SU-DHL-6 (cell line): ENCODE measurements at regions not wholly inside any gene's neighbourhood (a gene's known extent, or its start where the extent isn't known, plus 50 kb on each side); places are given as distances from the start of the nearest gene placed in this dataset.

Experiments used
- H2AFZ ChIP-seq: fragments of 200-600 bp; sonication (generic); 2 replicates; pipeline ENCODE4 v1.6.1; 2014; ENCODE audit warnings: low read depth, mild to moderate bottlenecking, moderate library complexity, mixed read lengths, antibody characterized with exemption, low read length; ENCODE audit not compliant: severe bottlenecking
- H3F3A ChIP-seq: fragments of 200-600 bp; shearing (Covaris generic); 2 replicates; pipeline ENCODE4 v1.6.0; 2016; ENCODE audit warnings: antibody characterized with exemption, mild to moderate bottlenecking; ENCODE audit not compliant: insufficient read depth
- H3K27ac ChIP-seq: fragments of 200-600 bp; sonication (generic); 2 replicates; pipeline ENCODE4 v1.5.1; 2016; ENCODE audit warnings: low read depth, mild to moderate bottlenecking, low read length, moderate library complexity, mixed read lengths
- H3K27me3 ChIP-seq: fragments of 200-600 bp; sonication (generic), shearing (Covaris generic); 2 replicates; pipeline ENCODE4 v1.6.0; 2014; ENCODE audit warnings: mild to moderate bottlenecking, low read length
- H3K36me3 ChIP-seq: fragments of 200-600 bp; sonication (generic); 2 replicates; pipeline ENCODE4 v1.6.1; 2014; ENCODE audit warnings: mild to moderate bottlenecking, low read length, mixed read lengths
- H3K4me2 ChIP-seq: fragments of 300-600, 200-600 bp; shearing (Covaris generic), sonication (generic); 2 replicates; pipeline ENCODE4 v1.6.0; 2014; ENCODE audit warnings: low read length, low read depth, mild to moderate bottlenecking; ENCODE audit not compliant: poor library complexity, severe bottlenecking
- H3K4me3 ChIP-seq: fragments of 200-600 bp; sonication (generic); 2 replicates; pipeline ENCODE4 v1.5.1; 2014; ENCODE audit warnings: antibody characterized with exemption, low read length, mild to moderate bottlenecking, mixed read lengths; ENCODE audit not compliant: insufficient read depth, poor library complexity, severe bottlenecking
- H3K79me2 ChIP-seq: fragments of 200-600 bp; sonication (generic); 2 replicates; pipeline ENCODE4 v1.6.1; 2014; ENCODE audit warnings: mild to moderate bottlenecking, low read length, moderate library complexity; ENCODE audit not compliant: insufficient read depth
- H3K9ac ChIP-seq: fragments of 200-600 bp; sonication (generic); 2 replicates; pipeline ENCODE4 v1.7.0; 2014; ENCODE audit warnings: mild to moderate bottlenecking, low read length
- H3K9me2 ChIP-seq: fragments of 200-600 bp; sonication (generic); replicated peaks from 2 replicates; pipeline ENCODE4 v1.6.1; 2014; ENCODE audit warnings: low read length; ENCODE audit not compliant: insufficient read depth
- H3K9me3 ChIP-seq: fragments of 200-600 bp; sonication (generic); 2 replicates; pipeline ENCODE4 v1.6.1; 2014; ENCODE audit warnings: low read length, mixed read lengths; ENCODE audit not compliant: insufficient read depth
- H4K20me1 ChIP-seq: fragments of 200-600 bp; sonication (generic); 2 replicates; pipeline ENCODE4 v1.6.1; 2014; ENCODE audit warnings: low read depth, mild to moderate bottlenecking, antibody characterized with exemption, low read length, moderate library complexity, mixed read lengths
- EZH2phosphoT487 ChIP-seq: fragments of 200-600 bp; sonication (generic), shearing (Covaris generic); conservative IDR thresholded peaks from 2 replicates; pipeline ENCODE4 v1.6.1; 2018; ENCODE audit warnings: mild to moderate bottlenecking, antibody characterized with exemption, low read length, moderate library complexity, mixed read lengths
- TF ChIP-seq, protein P1 (sequence below): fragments of 200-600 bp; sonication (generic); IDR thresholded peaks from one replicate; pipeline ENCODE4 v1.5.1; 2017; ENCODE audit warnings: antibody characterized with exemption, mild to moderate bottlenecking, low read length, moderate library complexity; ENCODE audit not compliant: insufficient read depth, poor library complexity, severe bottlenecking

DNA sequence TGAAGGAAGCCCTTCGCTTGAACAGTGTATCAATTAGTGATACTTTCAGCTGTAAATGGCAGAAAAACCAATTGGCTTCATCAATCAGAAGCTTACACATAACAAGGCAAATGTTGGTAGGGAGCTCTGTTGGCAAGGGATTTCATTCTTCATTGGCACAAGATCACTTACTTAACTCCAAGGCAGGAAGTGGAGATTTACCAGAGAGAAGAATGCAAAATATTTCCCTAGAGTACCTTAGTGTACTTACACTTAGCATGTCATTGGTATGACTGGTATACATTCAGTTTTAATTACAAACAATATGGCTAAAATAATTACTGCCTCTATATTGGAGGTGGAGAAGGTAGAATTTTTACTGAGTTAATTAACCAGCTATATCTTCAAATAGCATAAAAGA is 545.0 kb downstream of the GABRG1 start:
- no peaks in the 10 kb centered on the region for H3K36me3 ChIP-seq
- TF ChIP-seq, protein P1, sequence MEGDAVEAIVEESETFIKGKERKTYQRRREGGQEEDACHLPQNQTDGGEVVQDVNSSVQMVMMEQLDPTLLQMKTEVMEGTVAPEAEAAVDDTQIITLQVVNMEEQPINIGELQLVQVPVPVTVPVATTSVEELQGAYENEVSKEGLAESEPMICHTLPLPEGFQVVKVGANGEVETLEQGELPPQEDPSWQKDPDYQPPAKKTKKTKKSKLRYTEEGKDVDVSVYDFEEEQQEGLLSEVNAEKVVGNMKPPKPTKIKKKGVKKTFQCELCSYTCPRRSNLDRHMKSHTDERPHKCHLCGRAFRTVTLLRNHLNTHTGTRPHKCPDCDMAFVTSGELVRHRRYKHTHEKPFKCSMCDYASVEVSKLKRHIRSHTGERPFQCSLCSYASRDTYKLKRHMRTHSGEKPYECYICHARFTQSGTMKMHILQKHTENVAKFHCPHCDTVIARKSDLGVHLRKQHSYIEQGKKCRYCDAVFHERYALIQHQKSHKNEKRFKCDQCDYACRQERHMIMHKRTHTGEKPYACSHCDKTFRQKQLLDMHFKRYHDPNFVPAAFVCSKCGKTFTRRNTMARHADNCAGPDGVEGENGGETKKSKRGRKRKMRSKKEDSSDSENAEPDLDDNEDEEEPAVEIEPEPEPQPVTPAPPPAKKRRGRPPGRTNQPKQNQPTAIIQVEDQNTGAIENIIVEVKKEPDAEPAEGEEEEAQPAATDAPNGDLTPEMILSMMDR = no peak
- no peak for TF ChIP-seq EZH2phosphoT487
- H3K4me2 ChIP-seq = no peak overlapping the region
- H3K27ac ChIP-seq = no peak overlapping the region
- no peaks in the 10 kb centered on the region for H3K9me2 ChIP-seq
- no peaks in the 10 kb centered on the region for H3K27me3 ChIP-seq
- no peak overlapping the region for H2AFZ ChIP-seq
- no peaks in the 10 kb centered on the region for H3K79me2 ChIP-seq
- H3F3A ChIP-seq = no peaks in the 10 kb centered on the region
- no peak overlapping the region for H3K9ac ChIP-seq
- no peaks in the 10 kb centered on the region for H4K20me1 ChIP-seq
- H3K9me3 ChIP-seq = no peaks in the 10 kb centered on the region
- no peak overlapping the region for H3K4me3 ChIP-seq

DNA sequence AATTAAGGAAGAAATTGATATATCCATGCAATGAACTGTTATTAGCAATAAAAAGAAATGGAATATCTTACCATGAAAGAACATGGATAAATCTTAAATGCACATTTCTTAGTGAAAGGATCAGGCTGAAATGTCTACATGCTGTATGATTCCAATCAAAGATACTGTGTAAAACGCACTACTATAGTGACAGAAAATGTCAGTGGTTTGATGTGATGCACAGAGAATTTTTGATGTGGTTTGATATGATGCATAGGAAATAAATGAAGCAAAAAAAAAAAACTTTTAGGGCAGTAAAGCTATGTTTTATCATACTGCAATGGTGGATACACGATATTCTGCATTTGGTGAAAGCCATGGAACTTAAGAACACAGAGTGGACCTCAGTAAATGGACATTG is 547.6 kb downstream of the GABRG1 start:
- H3K79me2 ChIP-seq = no peaks in the 10 kb centered on the region
- H3K27ac ChIP-seq = no peak overlapping the region
- H3K27me3 ChIP-seq = no peaks in the 10 kb centered on the region
- no peaks in the 10 kb centered on the region for H3K9me2 ChIP-seq
- H2AFZ ChIP-seq = no peak overlapping the region
- TF ChIP-seq, protein P1 = no peak
- no peak for TF ChIP-seq EZH2phosphoT487
- H3K36me3 ChIP-seq = no peaks in the 10 kb centered on the region
- H3K4me2 ChIP-seq = no peak overlapping the region
- no peaks in the 10 kb centered on the region for H4K20me1 ChIP-seq
- no peak overlapping the region for H3K4me3 ChIP-seq
- H3K9me3 ChIP-seq = no peaks in the 10 kb centered on the region
- H3K9ac ChIP-seq = no peak overlapping the region
- H3F3A ChIP-seq = no peaks in the 10 kb centered on the region

DNA sequence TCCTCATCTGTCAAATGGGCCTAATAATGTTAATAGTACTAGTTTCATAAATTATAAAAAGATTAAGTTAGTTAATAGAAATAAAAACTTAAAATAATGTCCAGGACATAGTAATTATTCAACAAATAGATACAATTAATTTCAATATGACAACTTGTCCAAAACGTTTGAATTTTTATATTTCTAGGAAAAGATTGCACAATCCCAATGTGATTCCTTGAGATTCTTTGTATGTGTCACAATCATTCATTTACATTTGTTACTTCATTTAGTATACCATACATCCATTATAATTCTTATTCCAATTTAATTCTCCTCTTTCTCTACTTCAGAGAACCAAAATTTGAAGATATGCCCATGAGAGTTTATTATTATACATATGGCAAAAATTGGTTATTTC is 554.2 kb downstream of the GABRG1 start:
- H3K9ac ChIP-seq = no peak overlapping the region
- no peaks in the 10 kb centered on the region for H3K9me2 ChIP-seq
- TF ChIP-seq, protein P1 = no peak
- no peak for TF ChIP-seq EZH2phosphoT487
- H3K36me3 ChIP-seq = no peaks in the 10 kb centered on the region
- no peak overlapping the region for H3K4me3 ChIP-seq
- H2AFZ ChIP-seq = no peak overlapping the region
- no peaks in the 10 kb centered on the region for H3K79me2 ChIP-seq
- H3K27me3 ChIP-seq = no peaks in the 10 kb centered on the region
- no peak overlapping the region for H3K4me2 ChIP-seq
- no peak overlapping the region for H3K27ac ChIP-seq
- no peaks in the 10 kb centered on the region for H3K9me3 ChIP-seq
- H4K20me1 ChIP-seq = no peaks in the 10 kb centered on the region
- H3F3A ChIP-seq = no peaks in the 10 kb centered on the region

DNA sequence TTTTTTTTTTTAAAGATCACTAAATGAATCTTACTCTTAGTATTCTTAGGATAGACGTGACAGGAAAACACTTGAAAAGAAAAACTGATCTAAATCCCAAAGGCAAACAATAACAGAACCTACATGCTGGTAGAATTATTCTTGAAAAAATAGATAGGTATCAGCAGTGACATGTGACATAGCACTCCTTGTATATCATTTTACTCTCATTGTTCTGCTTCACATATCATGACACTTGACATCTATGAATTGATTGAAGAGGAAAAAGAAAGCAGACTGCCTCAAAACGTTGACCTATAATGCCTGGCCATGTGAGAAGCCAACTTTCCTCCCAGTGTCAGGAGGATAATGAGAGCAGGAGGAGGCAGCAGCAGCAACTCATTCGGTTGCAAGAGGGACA is 555.2 kb downstream of the GABRG1 start:
- Histone ChIP-seq H3K4me2 (no peak overlapping the region), H4K20me1 (no peaks in the 10 kb centered on the region), H3K79me2 (no peaks in the 10 kb centered on the region), H2AFZ (no peak overlapping the region), H3K27me3 (no peaks in the 10 kb centered on the region), H3K27ac (no peak overlapping the region), H3K9me2 (no peaks in the 10 kb centered on the region), H3K36me3 (no peaks in the 10 kb centered on the region), H3K4me3 (no peak overlapping the region), H3K9ac (no peak overlapping the region), H3K9me3 (no peaks in the 10 kb centered on the region), H3F3A (no peaks in the 10 kb centered on the region)
- TF ChIP-seq, protein P1 = no peak
- TF ChIP-seq EZH2phosphoT487 = no peak
